Ovary (tissue), 3 donors: ENCODE measurements at regions not wholly inside any gene's neighbourhood (a gene's known extent, or its start where the extent isn't known, plus 50 kb on each side); places are given as distances from the start of the nearest gene placed in this dataset.

Source experiments
- EP300 ChIP-seq: sonication (generic); formaldehyde crosslinking; IDR thresholded peaks from one replicate; pipeline ENCODE4 v1.6.1; 2017; ENCODE audit warnings: antibody characterized with exemption
- TF ChIP-seq, protein P1 (sequence below), 3 donors: fragments of 450-650 bp in 2 of 3; fragments of 200-600 bp in 1 of 3; IDR thresholded peaks; one replicate each; pipeline versions ENCODE4 v1.5.1 to v1.8.0; 2016 to 2022; ENCODE audit warnings: antibody characterized with exemption in 3 of 3, mild to moderate bottlenecking in 1 of 3
- donor health status: DM: no; HTN: no; CAD: no.

DNA sequence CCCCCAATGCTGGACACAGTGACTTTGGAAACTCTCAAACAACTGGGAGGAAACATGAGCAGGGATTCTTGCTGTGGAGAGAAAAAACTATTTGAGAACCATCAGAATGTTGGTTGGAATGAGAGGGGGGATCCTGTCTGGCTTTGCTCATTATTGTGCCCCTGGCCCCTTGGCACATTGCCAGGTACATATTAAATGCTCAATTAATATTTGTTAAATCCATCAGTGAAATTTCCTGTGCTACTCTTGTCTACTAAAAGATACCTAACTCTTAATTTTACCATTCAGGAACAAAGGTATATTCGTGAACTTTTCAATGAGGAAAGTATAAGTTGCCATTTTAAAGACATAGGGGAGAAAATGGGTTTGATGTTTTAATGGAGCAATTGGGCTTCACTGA lies 329.4 kb downstream of the OTUD1 start:
- TF ChIP-seq, protein P1, sequence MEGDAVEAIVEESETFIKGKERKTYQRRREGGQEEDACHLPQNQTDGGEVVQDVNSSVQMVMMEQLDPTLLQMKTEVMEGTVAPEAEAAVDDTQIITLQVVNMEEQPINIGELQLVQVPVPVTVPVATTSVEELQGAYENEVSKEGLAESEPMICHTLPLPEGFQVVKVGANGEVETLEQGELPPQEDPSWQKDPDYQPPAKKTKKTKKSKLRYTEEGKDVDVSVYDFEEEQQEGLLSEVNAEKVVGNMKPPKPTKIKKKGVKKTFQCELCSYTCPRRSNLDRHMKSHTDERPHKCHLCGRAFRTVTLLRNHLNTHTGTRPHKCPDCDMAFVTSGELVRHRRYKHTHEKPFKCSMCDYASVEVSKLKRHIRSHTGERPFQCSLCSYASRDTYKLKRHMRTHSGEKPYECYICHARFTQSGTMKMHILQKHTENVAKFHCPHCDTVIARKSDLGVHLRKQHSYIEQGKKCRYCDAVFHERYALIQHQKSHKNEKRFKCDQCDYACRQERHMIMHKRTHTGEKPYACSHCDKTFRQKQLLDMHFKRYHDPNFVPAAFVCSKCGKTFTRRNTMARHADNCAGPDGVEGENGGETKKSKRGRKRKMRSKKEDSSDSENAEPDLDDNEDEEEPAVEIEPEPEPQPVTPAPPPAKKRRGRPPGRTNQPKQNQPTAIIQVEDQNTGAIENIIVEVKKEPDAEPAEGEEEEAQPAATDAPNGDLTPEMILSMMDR (IDR thresholded peaks at IDR 0.05), result no peak
- TF ChIP-seq EP300, result no peak
